Activated CD8-positive, alpha-beta T cell treated with anti-CD3 and anti-CD28 coated beads for 36 hours (primary cell): ENCODE measurements at regions not wholly inside any gene's neighbourhood (a gene's known extent, or its start where the extent isn't known, plus 50 kb on each side); places are given as distances from the start of the nearest gene placed in this dataset.

ENCODE experiments used
- ATAC-seq: fragments of 200-7000 bp; cut with Tn5 transposase; one replicate; pipeline ENCODE4 v1.10.0; 2021; ENCODE audit warnings: mild to moderate bottlenecking, moderate library complexity
- CTCF ChIA-PET: fragments of 350-600 bp; sonication (Branson Sonifier 250); formaldehyde crosslinking; loops from one replicate; lab custom pipeline; 2021; ENCODE audit warnings: antibody characterized with exemption; lab: Charles Lee
- POLR2A ChIA-PET: fragments of 350-600 bp; sonication (Branson Sonifier 250); formaldehyde crosslinking; loops from one replicate; lab custom pipeline; 2021; ENCODE audit warnings: antibody characterized with exemption; lab: Charles Lee
- DNase-seq: peaks from one replicate; pipeline ENCODE4 v3.0.0-alpha.2; 2020
- H3K27ac Mint-ChIP-seq: one replicate; pipeline ENCODE4 v1.8.0; 2021; ENCODE audit warnings: mild to moderate bottlenecking, mixed read lengths
- H3K27me3 Mint-ChIP-seq: one replicate; pipeline ENCODE4 v1.8.0; 2021; ENCODE audit warnings: mixed read lengths
- H3K36me3 Mint-ChIP-seq: one replicate; pipeline ENCODE4 v1.8.0; 2021; ENCODE audit warnings: low read depth, mixed read lengths
- H3K4me1 Mint-ChIP-seq: one replicate; pipeline ENCODE4 v1.8.0; 2021; ENCODE audit warnings: low read depth, mixed read lengths
- H3K4me3 Mint-ChIP-seq: one replicate; pipeline ENCODE4 v1.8.0; 2021; ENCODE audit warnings: mild to moderate bottlenecking, moderate library complexity, mixed read lengths
- H3K9me3 Mint-ChIP-seq: one replicate; pipeline ENCODE4 v1.8.0; 2021; ENCODE audit warnings: mixed read lengths
- intact Hi-C: fragments of 100-400 bp; cut with micrococcal nuclease; formaldehyde crosslinking; loops from one replicate; pipeline ENCODE4 v1.10.0; 2022
- TF ChIP-seq, protein P1 (sequence below): fragments of 200-600 bp; IDR thresholded peaks from one replicate; pipeline ENCODE4 v1.8.0; 2022; ENCODE audit warnings: antibody characterized with exemption, mild to moderate bottlenecking

DNA sequence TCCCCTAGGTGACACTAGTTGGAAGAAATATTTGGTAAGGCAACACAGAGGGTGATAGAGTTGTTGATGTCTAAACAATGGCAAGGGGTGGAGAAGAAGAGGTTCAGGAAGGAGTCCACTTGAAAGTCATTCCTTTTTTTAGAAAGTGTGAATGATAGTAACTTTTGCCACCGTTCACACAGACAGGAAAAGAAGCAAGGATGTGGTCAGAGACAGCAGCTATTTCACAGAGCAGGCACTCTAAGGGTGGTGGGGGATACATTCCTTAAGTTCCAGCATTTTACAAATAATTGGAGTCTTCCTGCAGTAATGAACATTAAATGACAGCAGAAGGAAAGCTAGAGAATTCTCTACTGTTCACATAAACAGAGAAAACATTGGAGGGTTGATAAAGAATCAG lies 75.4 kb upstream of the ZNF385D start:
- ChIA-PET POLR2A (no interaction called here), CTCF (no interaction called here)
- H3K27me3 Mint-ChIP-seq = no peaks in the 10 kb centered on the region
- no peak overlapping the region for H3K4me3 Mint-ChIP-seq
- DNase-seq (no peak), ATAC-seq (no peak)
- no peak overlapping the region for H3K27ac Mint-ChIP-seq
- H3K36me3 Mint-ChIP-seq = no peaks in the 10 kb centered on the region
- TF ChIP-seq, protein P1, sequence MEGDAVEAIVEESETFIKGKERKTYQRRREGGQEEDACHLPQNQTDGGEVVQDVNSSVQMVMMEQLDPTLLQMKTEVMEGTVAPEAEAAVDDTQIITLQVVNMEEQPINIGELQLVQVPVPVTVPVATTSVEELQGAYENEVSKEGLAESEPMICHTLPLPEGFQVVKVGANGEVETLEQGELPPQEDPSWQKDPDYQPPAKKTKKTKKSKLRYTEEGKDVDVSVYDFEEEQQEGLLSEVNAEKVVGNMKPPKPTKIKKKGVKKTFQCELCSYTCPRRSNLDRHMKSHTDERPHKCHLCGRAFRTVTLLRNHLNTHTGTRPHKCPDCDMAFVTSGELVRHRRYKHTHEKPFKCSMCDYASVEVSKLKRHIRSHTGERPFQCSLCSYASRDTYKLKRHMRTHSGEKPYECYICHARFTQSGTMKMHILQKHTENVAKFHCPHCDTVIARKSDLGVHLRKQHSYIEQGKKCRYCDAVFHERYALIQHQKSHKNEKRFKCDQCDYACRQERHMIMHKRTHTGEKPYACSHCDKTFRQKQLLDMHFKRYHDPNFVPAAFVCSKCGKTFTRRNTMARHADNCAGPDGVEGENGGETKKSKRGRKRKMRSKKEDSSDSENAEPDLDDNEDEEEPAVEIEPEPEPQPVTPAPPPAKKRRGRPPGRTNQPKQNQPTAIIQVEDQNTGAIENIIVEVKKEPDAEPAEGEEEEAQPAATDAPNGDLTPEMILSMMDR = no peak
- H3K9me3 Mint-ChIP-seq = peaks cover 5% of the 10 kb centered on the region
- intact Hi-C loops = no loop called here
- no peaks in the 10 kb centered on the region for H3K4me1 Mint-ChIP-seq

DNA sequence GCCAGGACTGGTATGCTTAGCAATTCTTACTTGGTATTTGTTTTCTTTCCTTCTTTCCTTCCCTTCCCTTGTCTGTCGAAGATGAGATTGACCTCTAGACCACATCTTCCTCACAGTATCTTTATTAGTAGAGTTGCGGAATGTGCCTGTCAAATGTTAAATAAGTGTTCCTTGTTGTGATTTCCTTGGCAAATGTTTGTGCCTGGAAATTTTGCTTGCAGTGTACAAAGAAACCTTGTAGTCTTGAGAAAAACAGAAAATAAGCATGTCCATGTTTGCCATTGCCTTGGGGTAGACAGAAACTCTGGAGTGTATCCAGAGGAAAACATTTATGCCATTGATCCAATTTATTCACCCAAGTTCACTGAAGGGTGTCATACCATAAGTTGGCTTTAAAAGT lies 79.5 kb upstream of the ZNF385D start:
- DNase-seq = no peak
- TF ChIP-seq, protein P1 = no peak
- H3K4me1 Mint-ChIP-seq = no peaks in the 10 kb centered on the region
- ChIA-PET CTCF (no interaction called here), POLR2A (no interaction called here)
- H3K27ac Mint-ChIP-seq = no peak overlapping the region
- peaks cover 5% of the 10 kb centered on the region for H3K9me3 Mint-ChIP-seq
- H3K36me3 Mint-ChIP-seq = no peaks in the 10 kb centered on the region
- no peak for ATAC-seq
- H3K27me3 Mint-ChIP-seq = no peaks in the 10 kb centered on the region
- no peak overlapping the region for H3K4me3 Mint-ChIP-seq
- intact Hi-C loops = no loop called here

DNA sequence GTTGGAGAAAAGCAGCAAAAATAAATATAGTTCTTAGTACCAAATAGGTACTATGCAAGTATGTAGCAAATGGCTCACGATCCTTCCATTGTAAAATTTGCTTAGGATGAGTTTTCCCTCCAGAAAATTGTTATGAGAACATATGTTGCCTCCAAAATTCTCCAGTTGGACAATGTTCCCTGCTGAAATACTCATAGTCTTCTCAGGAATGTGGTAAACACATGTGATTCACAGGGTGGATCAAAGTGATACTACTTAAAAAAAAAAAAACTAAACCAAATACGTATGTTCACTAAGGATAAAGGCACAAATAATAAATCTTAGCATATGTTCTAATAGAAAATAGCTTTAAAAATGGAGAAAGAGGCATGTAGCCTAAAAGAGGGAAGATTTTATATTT lies 84.3 kb upstream of the ZNF385D start:
- CTCF ChIA-PET = no interaction called here
- H3K9me3 Mint-ChIP-seq = peaks cover 5% of the 10 kb centered on the region
- ATAC-seq = no peak

DNA sequence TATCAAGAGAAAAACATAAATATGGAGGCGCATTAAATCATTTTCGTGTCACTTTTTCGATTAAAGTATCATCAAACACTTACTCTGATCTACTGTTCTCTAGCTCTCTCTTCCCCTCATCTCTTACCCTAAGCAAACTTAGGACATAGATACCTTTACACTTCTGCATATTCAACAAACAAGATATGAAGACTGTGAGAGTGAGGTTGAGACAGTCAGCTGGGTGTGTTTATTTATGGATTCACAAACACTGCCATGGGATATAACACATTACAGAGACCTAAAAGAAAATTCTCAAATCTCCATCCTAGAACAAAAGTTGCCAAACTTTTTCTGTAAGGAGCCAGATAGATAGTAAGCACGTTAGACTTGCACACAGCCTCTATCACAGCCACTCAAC lies 85.2 kb upstream of the ZNF385D start:
- POLR2A ChIA-PET = no interaction called here
- intact Hi-C loops = no loop called here

More for the DNA sequence above, 84.3 kb upstream of the ZNF385D start:
- no peaks in the 10 kb centered on the region for H3K4me1 Mint-ChIP-seq
- intact Hi-C loops = no loop called here
- H3K4me3 Mint-ChIP-seq = no peak overlapping the region
- H3K27ac Mint-ChIP-seq = no peak overlapping the region
- no peaks in the 10 kb centered on the region for H3K27me3 Mint-ChIP-seq
- TF ChIP-seq, protein P1 = no peak
- DNase-seq = no peak
- no peaks in the 10 kb centered on the region for H3K36me3 Mint-ChIP-seq
- POLR2A ChIA-PET = no interaction called here

DNA sequence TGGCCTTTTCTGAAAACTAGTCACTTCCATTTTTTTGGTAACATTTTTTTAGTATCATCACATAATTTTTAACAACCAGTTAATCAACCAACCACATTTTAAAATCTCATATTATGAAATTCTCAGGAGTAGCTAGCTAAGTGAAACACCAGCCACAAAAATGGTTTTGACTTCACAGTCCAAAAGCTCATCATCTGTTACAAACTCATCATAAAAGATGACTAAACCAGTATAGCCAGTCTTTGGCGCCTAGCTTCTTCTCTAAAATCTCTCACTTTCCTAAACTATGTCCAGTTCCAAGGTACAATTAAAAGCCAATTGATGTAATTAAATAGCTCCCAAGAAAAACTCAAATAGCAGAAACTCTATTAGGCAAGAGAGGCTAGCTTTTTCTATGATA lies 88.2 kb upstream of the ZNF385D start:
- ChIA-PET CTCF (interaction anchor here (1.0 kb wide), 1 partner anchor 16 kb away, joined by 3 read pairs; no protein-coding TSS in a partner anchor), POLR2A (no interaction called here)
- DNase-seq (no peak), ATAC-seq (no peak)
- H3K9me3 Mint-ChIP-seq = peaks cover 2% of the 10 kb centered on the region
- H3K27ac Mint-ChIP-seq = no peak overlapping the region
- intact Hi-C loops = no loop called here
- H3K4me3 Mint-ChIP-seq = no peak overlapping the region
- no peaks in the 10 kb centered on the region for H3K36me3 Mint-ChIP-seq
- no peaks in the 10 kb centered on the region for H3K27me3 Mint-ChIP-seq
- no peaks in the 10 kb centered on the region for H3K4me1 Mint-ChIP-seq
- TF ChIP-seq, protein P1 = no peak

More for the DNA sequence above, 85.2 kb upstream of the ZNF385D start:
- TF ChIP-seq, protein P1 = no peak
- no peak overlapping the region for H3K4me3 Mint-ChIP-seq
- H3K36me3 Mint-ChIP-seq = no peaks in the 10 kb centered on the region
- H3K27me3 Mint-ChIP-seq = no peaks in the 10 kb centered on the region
- CTCF ChIA-PET = no interaction called here
- DNase-seq (no peak), ATAC-seq (no peak)
- H3K9me3 Mint-ChIP-seq = peaks cover 1% of the 10 kb centered on the region
- no peaks in the 10 kb centered on the region for H3K4me1 Mint-ChIP-seq
- no peak overlapping the region for H3K27ac Mint-ChIP-seq
